ENCODE measurements at regions not wholly inside any gene's neighbourhood (a gene's known extent, or its start where the extent isn't known, plus 50 kb on each side); places are given as distances from the start of the nearest gene placed in this dataset.

GRCh38 chr18:47735041-47735702 lies 195.3 kb downstream of the SMAD2 start:
- TF ChIP-seq CTCF (IDR thresholded peaks at IDR 0.05 in 2 of 3, conservative IDR thresholded peaks at IDR 0.05 in 1 of 3; ENCODE audit: insufficient read depth in 2 of 3, low read depth in 1 of 3, low read length in 3 of 3) = no peak
- no peak for TF ChIP-seq SPI1 (IDR thresholded peaks at IDR 0.05; ENCODE audit: borderline replicate concordance, low read depth, low read length)
- TF ChIP-seq ZNF121 (CRISPR knock-in tag; conservative IDR thresholded peaks at IDR 0.05) = no peak
- TF ChIP-seq NFYB (IDR thresholded peaks at IDR 0.05; ENCODE audit: extremely low read depth, insufficient read length) = no peak
- TF ChIP-seq ATF7 (IDR thresholded peaks at IDR 0.05) = no peak
- TF ChIP-seq ZSCAN29 (IDR thresholded peaks at IDR 0.05) = no peak
- no peak for TF ChIP-seq CEBPB (tag; IDR thresholded peaks at IDR 0.05)
- TF ChIP-seq KLF6 (CRISPR knock-in tag; IDR thresholded peaks at IDR 0.05; ENCODE audit: borderline replicate concordance) = no peak
- TF ChIP-seq NKRF (IDR thresholded peaks at IDR 0.05; ENCODE audit: borderline replicate concordance) = no peak
- TF ChIP-seq, protein P1, sequence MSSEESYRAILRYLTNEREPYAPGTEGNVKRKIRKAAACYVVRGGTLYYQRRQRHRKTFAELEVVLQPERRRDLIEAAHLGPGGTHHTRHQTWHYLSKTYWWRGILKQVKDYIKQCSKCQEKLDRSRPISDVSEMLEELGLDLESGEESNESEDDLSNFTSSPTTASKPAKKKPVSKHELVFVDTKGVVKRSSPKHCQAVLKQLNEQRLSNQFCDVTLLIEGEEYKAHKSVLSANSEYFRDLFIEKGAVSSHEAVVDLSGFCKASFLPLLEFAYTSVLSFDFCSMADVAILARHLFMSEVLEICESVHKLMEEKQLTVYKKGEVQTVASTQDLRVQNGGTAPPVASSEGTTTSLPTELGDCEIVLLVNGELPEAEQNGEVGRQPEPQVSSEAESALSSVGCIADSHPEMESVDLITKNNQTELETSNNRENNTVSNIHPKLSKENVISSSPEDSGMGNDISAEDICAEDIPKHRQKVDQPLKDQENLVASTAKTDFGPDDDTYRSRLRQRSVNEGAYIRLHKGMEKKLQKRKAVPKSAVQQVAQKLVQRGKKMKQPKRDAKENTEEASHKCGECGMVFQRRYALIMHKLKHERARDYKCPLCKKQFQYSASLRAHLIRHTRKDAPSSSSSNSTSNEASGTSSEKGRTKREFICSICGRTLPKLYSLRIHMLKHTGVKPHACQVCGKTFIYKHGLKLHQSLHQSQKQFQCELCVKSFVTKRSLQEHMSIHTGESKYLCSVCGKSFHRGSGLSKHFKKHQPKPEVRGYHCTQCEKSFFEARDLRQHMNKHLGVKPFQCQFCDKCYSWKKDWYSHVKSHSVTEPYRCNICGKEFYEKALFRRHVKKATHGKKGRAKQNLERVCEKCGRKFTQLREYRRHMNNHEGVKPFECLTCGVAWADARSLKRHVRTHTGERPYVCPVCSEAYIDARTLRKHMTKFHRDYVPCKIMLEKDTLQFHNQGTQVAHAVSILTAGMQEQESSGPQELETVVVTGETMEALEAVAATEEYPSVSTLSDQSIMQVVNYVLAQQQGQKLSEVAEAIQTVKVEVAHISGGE (CRISPR knock-in tag; IDR thresholded peaks at IDR 0.05) = no peak
- TF ChIP-seq ZNF589 (CRISPR knock-in tag; IDR thresholded peaks at IDR 0.05; ENCODE audit: low read depth) = no peak

All from K562 (cell line).